ENCODE measurements at regions not wholly inside any gene's neighbourhood (a gene's known extent, or its start where the extent isn't known, plus 50 kb on each side); places are given as distances from the start of the nearest gene placed in this dataset.
A peak's percentile ranks its signal among the peaks of the same experiment; 100 is the strongest.

- no peak overlapping the region for H3K27ac ChIP-seq
- TF ChIP-seq POLR2A (IDR thresholded peaks at IDR 0.05), result no peak
- no peak for TF ChIP-seq CTCF (IDR thresholded peaks at IDR 0.05)
- no peak for TF ChIP-seq EP300 (IDR thresholded peaks at IDR 0.05)
- TF ChIP-seq POLR2AphosphoS5 (IDR thresholded peaks at IDR 0.05), result no peak
- H3K9me3 ChIP-seq, result no peaks in the 10 kb centered on the region
- no peaks in the 10 kb centered on the region for H3K27me3 ChIP-seq
- H3K4me3 ChIP-seq, result no peak overlapping the region
- H3K4me1 ChIP-seq, result peaks cover 26% of the 10 kb centered on the region
- no peak for DNase-seq (ENCODE audit: low spot score in 2 of 2)
- H3K36me3 ChIP-seq, result no peaks in the 10 kb centered on the region
Measured at GRCh38 chr2:38216886-38217285, 140.9 kb upstream of the CYP1B1 start.

GRCh38 chr2:38215993-38216392, 140.0 kb upstream of the CYP1B1 start:
- H3K4me3 ChIP-seq, result no peak overlapping the region
- no peaks in the 10 kb centered on the region for H3K27me3 ChIP-seq
- no peak for DNase-seq (ENCODE audit: low spot score in 2 of 2)
- H3K27ac ChIP-seq, result no peak overlapping the region
- peaks cover 26% of the 10 kb centered on the region for H3K4me1 ChIP-seq
- H3K9me3 ChIP-seq, result no peaks in the 10 kb centered on the region
- TF ChIP-seq EP300 (IDR thresholded peaks at IDR 0.05), result no peak
- peak in 1 of 3 donors; percentile 28 for TF ChIP-seq POLR2AphosphoS5 (IDR thresholded peaks at IDR 0.05)
- H3K36me3 ChIP-seq, result no peaks in the 10 kb centered on the region

GRCh38 chr2:38215522-38215921, 139.6 kb upstream of the CYP1B1 start:
- Histone ChIP-seq H3K27me3 (no peaks in the 10 kb centered on the region), H3K4me1 (peaks cover 26% of the 10 kb centered on the region), H3K9me3 (no peaks in the 10 kb centered on the region), H3K4me3 (no peak overlapping the region), H3K36me3 (no peaks in the 10 kb centered on the region), H3K27ac (peak overlapping the region; percentile 39)
- no peak for TF ChIP-seq EP300 (IDR thresholded peaks at IDR 0.05)
- TF ChIP-seq POLR2AphosphoS5 (IDR thresholded peaks at IDR 0.05), result no peak
- TF ChIP-seq CTCF (IDR thresholded peaks at IDR 0.05), result no peak
- DNase-seq (ENCODE audit: low spot score in 2 of 2), result no peak
- 53% methylated on average over 2 of the region's 2 CpGs for WGBS

GRCh38 chr2:38214209-38214717, 138.3 kb upstream of the CYP1B1 start:
- 76% methylated on average over 5 of the region's 5 CpGs for WGBS
- H3K4me3 ChIP-seq, result no peak overlapping the region

GRCh38 chr2:38213619-38214167, 137.7 kb upstream of the CYP1B1 start:
- Histone ChIP-seq H3K36me3 (no peaks in the 10 kb centered on the region), H3K4me3 (no peak overlapping the region), H3K9me3 (no peaks in the 10 kb centered on the region), H3K27me3 (no peaks in the 10 kb centered on the region), H3K4me1 (peaks cover 22% of the 10 kb centered on the region), H3K27ac (no peak overlapping the region)
- WGBS, result 82% methylated on average over 4 of the region's 4 CpGs
- TF ChIP-seq CTCF (IDR thresholded peaks at IDR 0.05), result no peak
- no peak for DNase-seq (ENCODE audit: low spot score in 2 of 2)

More at GRCh38 chr2:38214209-38214717, 138.3 kb upstream of the CYP1B1 start:
- no peak overlapping the region for H3K27ac ChIP-seq
- no peak for DNase-seq (ENCODE audit: low spot score in 2 of 2)
- no peaks in the 10 kb centered on the region for H3K27me3 ChIP-seq
- no peaks in the 10 kb centered on the region for H3K9me3 ChIP-seq
- no peak for TF ChIP-seq EP300 (IDR thresholded peaks at IDR 0.05)
- no peak for TF ChIP-seq POLR2A (IDR thresholded peaks at IDR 0.05)
- TF ChIP-seq POLR2AphosphoS5 (IDR thresholded peaks at IDR 0.05), result no peak
- H3K4me1 ChIP-seq, result peaks cover 25% of the 10 kb centered on the region
- no peaks in the 10 kb centered on the region for H3K36me3 ChIP-seq

- H3K27ac ChIP-seq, result no peak overlapping the region
Measured at GRCh38 chr2:38212312-38212711, 136.4 kb upstream of the CYP1B1 start.

More at GRCh38 chr2:38212312-38212711, 136.4 kb upstream of the CYP1B1 start:
- WGBS, result 95% methylated on average over 2 of the region's 2 CpGs
- Histone ChIP-seq H3K9me3 (no peaks in the 10 kb centered on the region), H3K27me3 (no peaks in the 10 kb centered on the region), H3K36me3 (no peaks in the 10 kb centered on the region), H3K4me1 (peaks cover 14% of the 10 kb centered on the region), H3K4me3 (no peak overlapping the region)
- no peak for DNase-seq (ENCODE audit: low spot score in 2 of 2)
- TF ChIP-seq CTCF (IDR thresholded peaks at IDR 0.05) (no peak), EP300 (IDR thresholded peaks at IDR 0.05) (no peak), POLR2AphosphoS5 (IDR thresholded peaks at IDR 0.05) (no peak), POLR2A (IDR thresholded peaks at IDR 0.05) (no peak)

All from suprapubic skin (tissue), 4 donors.